WERI-Rb-1 (cell line): ENCODE measurements at regions not wholly inside any gene's neighbourhood (a gene's known extent, or its start where the extent isn't known, plus 50 kb on each side); places are given as distances from the start of the nearest gene placed in this dataset.

ENCODE experiments used
- DNase-seq: peaks from one replicate; pipeline ENCODE4 v3.0.0-alpha.2; 2020
- H3K27ac ChIP-seq: fragments of 250-450 bp; sonication (Bioruptor Pico); 2 replicates; pipeline ENCODE4 v1.5.1; 2020; ENCODE audit warnings: mild to moderate bottlenecking, moderate library complexity
- H3K27me3 ChIP-seq: fragments of 250-450 bp; sonication (Bioruptor Pico); 2 replicates; pipeline ENCODE4 v1.5.1; 2021; ENCODE audit warnings: mild to moderate bottlenecking, low read depth, moderate library complexity; ENCODE audit not compliant: insufficient read depth, severe bottlenecking
- H3K36me3 ChIP-seq: fragments of 250-450 bp; sonication (Bioruptor Pico); 2 replicates; pipeline ENCODE4 v1.5.1; 2020; ENCODE audit warnings: mild to moderate bottlenecking, moderate library complexity
- H3K4me3 ChIP-seq: 2 replicates; pipeline ENCODE4 v1.5.1; 2011; ENCODE audit warnings: low read depth, mild to moderate bottlenecking, control low read depth, low read length
- H3K9me3 ChIP-seq: fragments of 250-450 bp; sonication (Bioruptor Pico); 2 replicates; pipeline ENCODE4 v1.5.1; 2021; ENCODE audit warnings: mild to moderate bottlenecking, moderate library complexity; ENCODE audit not compliant: severe bottlenecking
- CTCF ChIP-seq: IDR thresholded peaks from 2 replicates; pipeline ENCODE4 v1.5.1; 2011; ENCODE audit warnings: low read depth, mild to moderate bottlenecking, control low read depth, inconsistent platforms, low read length

- no peak for TF ChIP-seq CTCF
- no peaks in the 10 kb centered on the region for H3K27me3 ChIP-seq
- no peak overlapping the region for H3K4me3 ChIP-seq
- no peak for DNase-seq
- H3K27ac ChIP-seq, result no peak overlapping the region
- H3K9me3 ChIP-seq, result peaks cover 10% of the 10 kb centered on the region
- no peaks in the 10 kb centered on the region for H3K36me3 ChIP-seq
Observed at GRCh38 chr13:88623150-88623549, 952.0 kb downstream of the SLITRK5 start.

GRCh38 chr13:88627071-88627470 lies 955.9 kb downstream of the SLITRK5 start:
- no peak for TF ChIP-seq CTCF
- no peak overlapping the region for H3K4me3 ChIP-seq
- no peaks in the 10 kb centered on the region for H3K27me3 ChIP-seq
- no peak overlapping the region for H3K27ac ChIP-seq
- no peaks in the 10 kb centered on the region for H3K36me3 ChIP-seq
- no peak for DNase-seq
- H3K9me3 ChIP-seq, result peaks cover 10% of the 10 kb centered on the region

- no peak for DNase-seq
- no peaks in the 10 kb centered on the region for H3K36me3 ChIP-seq
- H3K4me3 ChIP-seq, result no peak overlapping the region
- H3K27me3 ChIP-seq, result no peaks in the 10 kb centered on the region
- H3K9me3 ChIP-seq, result peaks cover 10% of the 10 kb centered on the region
- no peak for TF ChIP-seq CTCF
- H3K27ac ChIP-seq, result no peak overlapping the region
Observed at GRCh38 chr13:88628882-88629281, 957.7 kb downstream of the SLITRK5 start.

GRCh38 chr13:88637935-88638334 lies 966.8 kb downstream of the SLITRK5 start:
- no peaks in the 10 kb centered on the region for H3K36me3 ChIP-seq
- no peak for TF ChIP-seq CTCF
- H3K4me3 ChIP-seq, result no peak overlapping the region
- no peak overlapping the region for H3K27ac ChIP-seq
- H3K27me3 ChIP-seq, result no peaks in the 10 kb centered on the region
- peaks cover 2% of the 10 kb centered on the region for H3K9me3 ChIP-seq
- no peak for DNase-seq

GRCh38 chr13:88643233-88643632 lies 972.1 kb downstream of the SLITRK5 start:
- no peak for TF ChIP-seq CTCF
- no peak for DNase-seq
- Histone ChIP-seq H3K4me3 (no peak overlapping the region), H3K27me3 (no peaks in the 10 kb centered on the region), H3K9me3 (peaks cover 17% of the 10 kb centered on the region), H3K36me3 (no peaks in the 10 kb centered on the region), H3K27ac (no peak overlapping the region)

- no peak for DNase-seq
- H3K27ac ChIP-seq, result no peak overlapping the region
- H3K27me3 ChIP-seq, result no peaks in the 10 kb centered on the region
- H3K9me3 ChIP-seq, result peaks cover 6% of the 10 kb centered on the region
- no peak overlapping the region for H3K4me3 ChIP-seq
- H3K36me3 ChIP-seq, result no peaks in the 10 kb centered on the region
- TF ChIP-seq CTCF, result no peak
Observed at GRCh38 chr13:88648598-88649373, 977.6 kb downstream of the SLITRK5 start.
